Astrocyte (in vitro differentiated cells and primary cell): ENCODE measurements at regions not wholly inside any gene's neighbourhood (a gene's known extent, or its start where the extent isn't known, plus 50 kb on each side); places are given as distances from the start of the nearest gene placed in this dataset.

ENCODE experiments used
- EZH2 ChIP-seq: IDR thresholded peaks from 2 replicates; pipeline ENCODE4 v1.6.1; 2012; ENCODE audit warnings: mild to moderate bottlenecking, low read length, inconsistent platforms; ENCODE audit not compliant: insufficient read depth
- TF ChIP-seq, protein P1 (sequence below): IDR thresholded peaks from 2 replicates; pipeline ENCODE4 v1.5.1; 2011; ENCODE audit warnings: low read depth, mild to moderate bottlenecking, inconsistent platforms, low read length, moderate library complexity; ENCODE audit not compliant: insufficient read depth

DNA sequence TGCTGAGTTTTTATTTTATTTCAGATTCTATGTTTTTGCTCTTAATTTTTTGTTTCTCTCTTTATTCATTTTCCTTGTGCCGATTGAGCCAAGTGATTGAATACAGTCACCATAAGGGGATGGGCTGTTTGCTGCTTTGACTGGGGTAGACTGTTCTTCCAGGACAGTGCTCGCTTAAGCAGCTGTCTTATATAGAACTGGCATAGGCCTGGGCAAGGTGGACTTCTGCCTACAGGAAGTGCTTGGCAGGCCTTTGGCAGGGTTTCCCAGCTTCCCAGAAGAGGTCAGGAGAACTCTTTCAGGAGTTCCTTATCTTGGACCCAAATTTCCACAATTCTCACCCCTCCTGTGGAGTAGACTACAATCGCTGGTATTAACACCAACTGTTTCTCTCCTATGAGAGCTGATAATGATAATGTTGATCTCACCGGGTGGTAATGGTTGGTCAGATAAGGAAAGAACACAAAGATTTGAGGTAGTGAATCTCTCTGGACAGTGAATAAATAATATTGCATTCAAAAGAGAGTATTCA is 207.5 kb upstream of the ST6GAL2 start:
- TF ChIP-seq, protein P1, sequence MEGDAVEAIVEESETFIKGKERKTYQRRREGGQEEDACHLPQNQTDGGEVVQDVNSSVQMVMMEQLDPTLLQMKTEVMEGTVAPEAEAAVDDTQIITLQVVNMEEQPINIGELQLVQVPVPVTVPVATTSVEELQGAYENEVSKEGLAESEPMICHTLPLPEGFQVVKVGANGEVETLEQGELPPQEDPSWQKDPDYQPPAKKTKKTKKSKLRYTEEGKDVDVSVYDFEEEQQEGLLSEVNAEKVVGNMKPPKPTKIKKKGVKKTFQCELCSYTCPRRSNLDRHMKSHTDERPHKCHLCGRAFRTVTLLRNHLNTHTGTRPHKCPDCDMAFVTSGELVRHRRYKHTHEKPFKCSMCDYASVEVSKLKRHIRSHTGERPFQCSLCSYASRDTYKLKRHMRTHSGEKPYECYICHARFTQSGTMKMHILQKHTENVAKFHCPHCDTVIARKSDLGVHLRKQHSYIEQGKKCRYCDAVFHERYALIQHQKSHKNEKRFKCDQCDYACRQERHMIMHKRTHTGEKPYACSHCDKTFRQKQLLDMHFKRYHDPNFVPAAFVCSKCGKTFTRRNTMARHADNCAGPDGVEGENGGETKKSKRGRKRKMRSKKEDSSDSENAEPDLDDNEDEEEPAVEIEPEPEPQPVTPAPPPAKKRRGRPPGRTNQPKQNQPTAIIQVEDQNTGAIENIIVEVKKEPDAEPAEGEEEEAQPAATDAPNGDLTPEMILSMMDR, result no peak
- no peak for TF ChIP-seq EZH2
